ENCODE measurements at regions not wholly inside any gene's neighbourhood (a gene's known extent, or its start where the extent isn't known, plus 50 kb on each side); places are given as distances from the start of the nearest gene placed in this dataset.

DNA sequence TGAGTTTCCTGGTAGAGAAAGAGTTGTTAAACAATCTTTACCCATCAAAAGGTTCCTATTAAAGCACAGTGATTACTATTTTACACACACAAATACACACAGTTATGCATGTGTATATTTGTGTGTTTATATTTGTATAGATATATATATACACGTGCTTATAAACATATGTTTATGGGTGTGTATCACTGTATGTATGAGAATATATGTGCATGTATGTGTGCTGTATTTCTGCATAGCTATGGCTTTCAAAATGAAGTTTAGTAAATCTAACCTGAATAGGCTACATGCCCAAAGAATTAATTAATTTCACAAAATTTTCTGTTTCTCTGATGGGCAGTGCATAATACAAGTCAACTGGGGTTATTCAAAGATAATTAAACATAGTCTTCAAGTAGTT lies 723.1 kb upstream of the KIRREL3 start:
- TF ChIP-seq, protein P1, sequence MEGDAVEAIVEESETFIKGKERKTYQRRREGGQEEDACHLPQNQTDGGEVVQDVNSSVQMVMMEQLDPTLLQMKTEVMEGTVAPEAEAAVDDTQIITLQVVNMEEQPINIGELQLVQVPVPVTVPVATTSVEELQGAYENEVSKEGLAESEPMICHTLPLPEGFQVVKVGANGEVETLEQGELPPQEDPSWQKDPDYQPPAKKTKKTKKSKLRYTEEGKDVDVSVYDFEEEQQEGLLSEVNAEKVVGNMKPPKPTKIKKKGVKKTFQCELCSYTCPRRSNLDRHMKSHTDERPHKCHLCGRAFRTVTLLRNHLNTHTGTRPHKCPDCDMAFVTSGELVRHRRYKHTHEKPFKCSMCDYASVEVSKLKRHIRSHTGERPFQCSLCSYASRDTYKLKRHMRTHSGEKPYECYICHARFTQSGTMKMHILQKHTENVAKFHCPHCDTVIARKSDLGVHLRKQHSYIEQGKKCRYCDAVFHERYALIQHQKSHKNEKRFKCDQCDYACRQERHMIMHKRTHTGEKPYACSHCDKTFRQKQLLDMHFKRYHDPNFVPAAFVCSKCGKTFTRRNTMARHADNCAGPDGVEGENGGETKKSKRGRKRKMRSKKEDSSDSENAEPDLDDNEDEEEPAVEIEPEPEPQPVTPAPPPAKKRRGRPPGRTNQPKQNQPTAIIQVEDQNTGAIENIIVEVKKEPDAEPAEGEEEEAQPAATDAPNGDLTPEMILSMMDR (IDR thresholded peaks at IDR 0.05; ENCODE audit: low read length, missing control alignments): no peak
- no peak for DNase-seq (ENCODE audit: low read depth)
- no peak overlapping the region for H3K4me3 ChIP-seq (replicated peaks; ENCODE audit: low read depth, low read length)

DNA sequence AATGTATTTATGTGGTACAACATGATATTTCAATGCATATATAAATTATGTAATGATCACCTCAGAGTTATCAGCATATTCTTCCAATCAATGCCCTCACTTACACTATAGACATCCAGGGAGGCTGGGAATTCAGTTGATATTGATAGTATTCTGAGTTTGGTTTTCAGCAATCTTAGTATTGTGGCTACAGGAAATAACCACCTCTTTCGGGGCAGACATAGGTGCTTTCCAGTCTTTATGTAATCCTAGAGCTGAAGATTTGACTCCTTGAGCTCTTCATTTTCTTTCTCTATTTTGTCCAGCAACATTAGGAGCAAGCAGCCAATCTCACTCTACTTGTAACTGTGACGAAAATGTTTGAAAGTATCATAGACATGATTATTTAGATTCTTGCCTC lies 712.7 kb upstream of the KIRREL3 start:
- DNase-seq (ENCODE audit: low read depth): no peak
- TF ChIP-seq, protein P1 (IDR thresholded peaks at IDR 0.05; ENCODE audit: low read length, missing control alignments): no peak
- H3K4me3 ChIP-seq (replicated peaks; ENCODE audit: low read depth, low read length): no peak overlapping the region

DNA sequence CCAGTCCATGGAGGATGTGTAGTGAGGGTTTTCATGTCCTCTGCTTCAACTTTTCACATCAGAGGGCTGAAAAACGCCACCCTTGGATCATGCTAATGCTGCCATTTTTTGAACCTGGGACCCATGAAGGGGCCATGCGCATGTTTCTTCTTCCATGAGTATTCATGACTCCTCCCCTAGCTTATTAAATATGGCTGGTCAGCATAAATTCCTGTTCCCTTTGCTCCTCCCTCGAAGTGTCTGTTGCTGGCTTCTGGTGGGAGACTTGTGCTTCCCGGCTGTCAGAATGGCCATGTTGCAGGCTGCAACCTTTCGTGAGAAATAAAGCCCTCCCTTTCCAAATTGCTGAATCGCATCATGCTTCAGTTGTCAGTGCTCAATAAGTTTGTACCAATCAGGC lies 711.2 kb upstream of the KIRREL3 start:
- H3K4me3 ChIP-seq (replicated peaks; ENCODE audit: low read depth, low read length): no peak overlapping the region
- TF ChIP-seq, protein P1 (IDR thresholded peaks at IDR 0.05; ENCODE audit: low read length, missing control alignments): no peak
- DNase-seq (ENCODE audit: low read depth): no peak

DNA sequence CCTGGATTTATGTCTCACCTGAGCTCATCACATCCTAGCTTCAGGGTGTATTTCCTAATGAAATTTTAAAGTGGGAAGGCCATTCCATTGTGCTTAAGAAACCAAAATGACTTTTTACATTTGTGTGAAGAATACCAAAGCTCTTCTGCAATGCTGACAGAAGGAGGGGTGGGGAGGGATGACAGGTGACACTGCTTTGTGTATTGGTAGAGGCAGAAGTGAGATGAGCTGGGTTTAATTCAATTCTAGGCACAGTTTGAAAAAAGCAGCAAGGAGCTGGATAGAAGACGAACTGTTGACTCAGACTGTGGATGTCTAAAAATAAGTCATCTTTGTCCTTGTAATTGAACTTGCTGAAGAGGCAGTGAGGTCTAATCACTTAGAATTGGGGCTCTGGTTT lies 710.3 kb upstream of the KIRREL3 start:
- no peak for DNase-seq (ENCODE audit: low read depth)
- no peak overlapping the region for H3K4me3 ChIP-seq (replicated peaks; ENCODE audit: low read depth, low read length)
- TF ChIP-seq, protein P1 (IDR thresholded peaks at IDR 0.05; ENCODE audit: low read length, missing control alignments): no peak

DNA sequence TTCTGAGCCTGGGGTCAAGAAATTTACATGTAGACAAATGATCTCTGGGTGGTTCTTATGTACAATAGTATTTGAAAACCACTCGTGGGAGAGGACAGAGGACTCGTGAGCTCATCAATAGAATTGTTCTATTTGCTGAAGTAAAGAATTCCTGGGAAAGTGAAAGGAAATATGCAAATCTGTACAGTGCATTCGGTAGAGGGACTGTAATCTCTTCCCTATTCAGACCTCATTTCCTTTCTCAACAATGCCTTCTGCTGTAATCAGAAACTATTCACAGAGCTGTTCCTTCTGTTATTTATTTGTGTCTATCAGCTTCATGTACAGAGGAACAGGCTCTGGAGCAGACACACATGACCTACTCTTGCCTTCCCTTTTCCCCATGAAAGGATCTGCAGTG lies 709.4 kb upstream of the KIRREL3 start:
- H3K4me3 ChIP-seq (replicated peaks; ENCODE audit: low read depth, low read length): no peak overlapping the region
- DNase-seq (ENCODE audit: low read depth): peak; percentile 10
- TF ChIP-seq, protein P1 (IDR thresholded peaks at IDR 0.05; ENCODE audit: low read length, missing control alignments): no peak

DNA sequence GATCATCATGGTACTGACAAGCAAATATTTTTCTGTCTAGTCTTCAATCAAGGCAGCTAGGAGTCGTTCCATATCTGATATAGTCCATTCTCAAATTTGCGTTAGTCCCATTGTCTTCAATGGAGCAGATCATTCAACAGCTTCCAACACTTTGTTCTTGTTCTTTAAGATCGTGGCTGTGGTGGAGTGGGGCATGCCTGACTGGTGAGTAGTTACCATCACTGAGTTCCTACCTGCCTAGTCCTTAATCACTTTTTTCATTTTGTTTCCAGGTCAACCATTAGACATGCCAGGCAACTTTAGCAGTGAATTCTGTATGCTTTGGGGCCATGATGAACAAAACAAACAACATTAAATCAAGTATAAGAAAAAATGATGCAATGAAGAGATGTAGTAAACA lies 693.1 kb upstream of the KIRREL3 start:
- TF ChIP-seq, protein P1 (IDR thresholded peaks at IDR 0.05; ENCODE audit: low read length, missing control alignments): no peak
- H3K4me3 ChIP-seq (replicated peaks; ENCODE audit: low read depth, low read length): no peak overlapping the region
- no peak for DNase-seq (ENCODE audit: low read depth)

DNA sequence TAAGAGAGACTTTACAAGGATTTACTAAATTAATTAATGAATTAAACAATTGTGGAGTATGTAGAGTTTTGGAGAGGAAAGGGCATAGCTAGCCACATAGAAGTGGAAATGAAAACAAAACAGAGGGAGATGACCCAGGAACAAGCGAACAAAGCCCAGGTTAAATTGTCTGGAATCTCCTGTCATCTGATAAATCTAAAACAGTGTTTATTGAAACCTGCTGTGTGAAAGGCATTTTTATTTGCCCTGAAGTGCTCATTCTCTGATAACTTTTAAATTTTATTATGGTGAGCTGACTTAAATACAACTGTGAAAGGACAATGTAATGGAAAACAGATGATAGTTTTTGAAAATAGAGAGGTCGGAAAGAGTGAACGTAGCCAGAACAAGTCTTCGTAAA lies 682.8 kb upstream of the KIRREL3 start:
- H3K4me3 ChIP-seq (replicated peaks; ENCODE audit: low read depth, low read length): no peak overlapping the region
- no peak for DNase-seq (ENCODE audit: low read depth)
- TF ChIP-seq, protein P1 (IDR thresholded peaks at IDR 0.05; ENCODE audit: low read length, missing control alignments): no peak

All from fibroblast of pulmonary artery (primary cell).